HepG2 (cell line): ENCODE measurements at regions not wholly inside any gene's neighbourhood (a gene's known extent, or its start where the extent isn't known, plus 50 kb on each side); places are given as distances from the start of the nearest gene placed in this dataset.

Experiments used
- ATAD3A ChIP-seq: sonication (generic); formaldehyde crosslinking; IDR thresholded peaks from 2 replicates; pipeline ENCODE4 v1.4.0; 2020; ENCODE audit warnings: missing genetic modification reagents
- ATF1 ChIP-seq: IDR thresholded peaks from 2 replicates; pipeline ENCODE4 v1.6.1; 2016; ENCODE audit warnings: mild to moderate bottlenecking, control low read depth
- BRD4 ChIP-seq: sonication (generic); formaldehyde crosslinking; IDR thresholded peaks from 2 replicates; pipeline ENCODE4 v1.4.0; 2020; ENCODE audit warnings: missing genetic modification reagents
- CTCF ChIP-seq: sonication (generic); formaldehyde crosslinking; IDR thresholded peaks from 2 replicates; pipeline ENCODE4 v1.5.0; 2020; ENCODE audit warnings: mild to moderate bottlenecking, missing genetic modification reagents, moderate library complexity
- HMG20A ChIP-seq: IDR thresholded peaks from 2 replicates; pipeline ENCODE4 v1.6.1; 2016; ENCODE audit warnings: borderline replicate concordance
- ISL2 ChIP-seq: sonication (generic); formaldehyde crosslinking; IDR thresholded peaks from 2 replicates; pipeline ENCODE4 v1.5.0; 2020; ENCODE audit warnings: missing genetic modification reagents
- MED1 ChIP-seq: sonication (generic); formaldehyde crosslinking; IDR thresholded peaks from 2 replicates; pipeline ENCODE4 v1.4.0; 2020; ENCODE audit warnings: missing genetic modification reagents
- MEIS1 ChIP-seq: sonication (generic); formaldehyde crosslinking; IDR thresholded peaks from 2 replicates; pipeline ENCODE4 v1.9.0; 2021; ENCODE audit warnings: mild to moderate bottlenecking, missing genetic modification reagents, moderate library complexity, borderline replicate concordance
- NFATC3 ChIP-seq: sonication (generic); formaldehyde crosslinking; IDR thresholded peaks from 2 replicates; pipeline ENCODE4 v1.5.1; 2020; ENCODE audit warnings: mild to moderate bottlenecking, missing genetic modification reagents
- NR3C1 ChIP-seq: sonication (generic); formaldehyde crosslinking; IDR thresholded peaks from 2 replicates; pipeline ENCODE4 v1.4.0; 2020; ENCODE audit warnings: missing genetic modification reagents
- PTBP1 ChIP-seq: fragments of 200-400 bp; formaldehyde crosslinking; IDR thresholded peaks from 2 replicates; pipeline ENCODE4 v1.6.1; 2018; ENCODE audit warnings: low read length, low read depth; ENCODE audit not compliant: poor library complexity, severe bottlenecking
- SIX1 ChIP-seq: sonication (generic); formaldehyde crosslinking; IDR thresholded peaks from 2 replicates; pipeline ENCODE4 v1.4.0; 2020; ENCODE audit warnings: missing genetic modification reagents, borderline replicate concordance
- SRSF9 ChIP-seq: fragments of 200-400 bp; formaldehyde crosslinking; IDR thresholded peaks from 2 replicates; pipeline ENCODE4 v1.6.1; 2018; ENCODE audit warnings: borderline replicate concordance, mild to moderate bottlenecking, low read depth, low read length; ENCODE audit not compliant: insufficient read depth, poor library complexity, severe bottlenecking
- STAG1 ChIP-seq: sonication (generic); formaldehyde crosslinking; IDR thresholded peaks from 2 replicates; pipeline ENCODE4 v1.4.0; 2020; ENCODE audit warnings: missing genetic modification reagents
- TARDBP ChIP-seq: sonication (generic); formaldehyde crosslinking; IDR thresholded peaks from 2 replicates; pipeline ENCODE4 v1.8.0; 2022; ENCODE audit warnings: mild to moderate bottlenecking, missing genetic modification reagents
- TMF1 ChIP-seq: sonication (generic); formaldehyde crosslinking; IDR thresholded peaks from 2 replicates; pipeline ENCODE4 v1.8.1; 2022; ENCODE audit warnings: low read depth, missing genetic modification reagents
- ZBTB44 ChIP-seq: sonication (generic); formaldehyde crosslinking; IDR thresholded peaks from 2 replicates; pipeline ENCODE4 v1.4.0; 2020; ENCODE audit warnings: missing genetic modification reagents
- ZKSCAN5 ChIP-seq: sonication (generic); formaldehyde crosslinking; IDR thresholded peaks from 2 replicates; pipeline ENCODE4 v1.5.1; 2020; ENCODE audit warnings: mild to moderate bottlenecking, missing genetic modification reagents
- ZNF30 ChIP-seq: sonication (generic); formaldehyde crosslinking; IDR thresholded peaks from 2 replicates; pipeline ENCODE4 v1.5.0; 2020; ENCODE audit warnings: mild to moderate bottlenecking, missing genetic modification reagents
- ZNF317 ChIP-seq: sonication (generic); formaldehyde crosslinking; IDR thresholded peaks from 2 replicates; pipeline ENCODE4 v1.5.0; 2020; ENCODE audit warnings: mild to moderate bottlenecking, missing genetic modification reagents
- ZNF589 ChIP-seq: sonication (generic); formaldehyde crosslinking; conservative IDR thresholded peaks from 2 replicates; pipeline ENCODE4 v1.8.0; 2022; ENCODE audit warnings: mild to moderate bottlenecking, moderate library complexity, missing genetic modification reagents
- ZNF687 ChIP-seq: sonication (generic); formaldehyde crosslinking; IDR thresholded peaks from 2 replicates; pipeline ENCODE4 v1.5.1; 2020; ENCODE audit warnings: mild to moderate bottlenecking, missing genetic modification reagents, moderate library complexity
- ZNF703 ChIP-seq: sonication (generic); formaldehyde crosslinking; IDR thresholded peaks from 2 replicates; pipeline ENCODE4 v1.5.1; 2020; ENCODE audit warnings: missing genetic modification reagents, mild to moderate bottlenecking, moderate library complexity, borderline replicate concordance
- ZNF766 ChIP-seq: sonication (generic); formaldehyde crosslinking; IDR thresholded peaks from 2 replicates; pipeline ENCODE4 v1.5.0; 2020; ENCODE audit warnings: missing genetic modification reagents, borderline replicate concordance
- ZNF792 ChIP-seq: IDR thresholded peaks from 2 replicates; pipeline ENCODE4 v1.6.1; 2016

GRCh38 chr10:78528749-78529204 lies 495.1 kb downstream of the RPS24 start (continued):
- TF ChIP-seq CTCF (CRISPR knock-in tag) (peak; percentile 19; the same call in 1 of the 2 replicates), ATF1 (peak; percentile 84), ISL2 (peak; percentile 95), SRSF9 (no peak), ATAD3A (no peak), ZNF589 (CRISPR knock-in tag) (no peak), TMF1 (CRISPR knock-in tag) (0 out of 2 replicates have a peak, but pooled peaks have one; percentile 44), PTBP1 (no peak), ZKSCAN5 (CRISPR knock-in tag) (no peak), ZNF687 (CRISPR knock-in tag) (no peak), ZBTB44 (CRISPR knock-in tag) (no peak), ZNF30 (CRISPR knock-in tag) (no peak), NFATC3 (CRISPR knock-in tag) (0 out of 2 replicates have a peak, but pooled peaks have one; percentile 17), HMG20A (CRISPR knock-in tag) (peak; percentile 82), MED1 (CRISPR knock-in tag) (peak; percentile 95), MEIS1 (peak; percentile 84; the same call in 1 of the 2 replicates), ZNF703 (CRISPR knock-in tag) (no peak), NR3C1 (CRISPR knock-in tag) (no peak), STAG1 (CRISPR knock-in tag) (peak; percentile 52), ZNF792 (CRISPR knock-in tag) (peak; percentile 73), SIX1 (CRISPR knock-in tag) (peak; percentile 85; the same call in 1 of the 2 replicates), TARDBP (CRISPR knock-in tag) (peak; percentile 83), ZNF317 (CRISPR knock-in tag) (peak; percentile 90), ZNF766 (CRISPR knock-in tag) (0 out of 2 replicates have a peak, but pooled peaks have one; percentile 60), BRD4 (CRISPR knock-in tag) (no peak)
